Caco-2 (cell line): ENCODE measurements at regions not wholly inside any gene's neighbourhood (a gene's known extent, or its start where the extent isn't known, plus 50 kb on each side); places are given as distances from the start of the nearest gene placed in this dataset.

Source experiments
- BruUV-seq: library from RNA; stranded (reverse); fragments of 400-500 nt; replicated peaks from 2 replicates; lab custom pipeline; 2021; lab: Mats Ljungman, UMichigan
- CTCF ChIA-PET: fragments of 300-600 bp; sonication (Branson Sonifier 250); formaldehyde crosslinking; loops from one replicate; lab custom pipeline; 2022; ENCODE audit warnings: antibody characterized with exemption; lab: Charles Lee
- POLR2A ChIA-PET: fragments of 300-600 bp; sonication (Branson Sonifier 250); formaldehyde crosslinking; loops from one replicate; lab custom pipeline; 2022; ENCODE audit warnings: antibody characterized with exemption; lab: Charles Lee
- DNase-seq, 2 experiments: peaks; one replicate each; pipeline versions ENCODE4 v3.0.0 to v3.0.0-alpha.2; 2020 to 2022
- H3K27me3 ChIP-seq: replicated peaks from 2 replicates; pipeline ENCODE4 v1.6.0; 2011; ENCODE audit warnings: low read length; ENCODE audit not compliant: control insufficient read depth, insufficient read depth
- H3K36me3 ChIP-seq: 2 replicates; pipeline ENCODE4 v1.5.1; 2011; ENCODE audit warnings: low read length; ENCODE audit not compliant: control insufficient read depth, insufficient read depth
- H3K4me1 ChIP-seq: fragments of 250-450 bp; sonication (Bioruptor Pico); 2 replicates; pipeline ENCODE4 v1.5.1; 2020; ENCODE audit warnings: mild to moderate bottlenecking
- H3K4me3 ChIP-seq: 2 replicates; pipeline ENCODE4 v1.5.1; 2011; ENCODE audit warnings: low read depth, mild to moderate bottlenecking, control low read depth, low read length
- H3K9me3 ChIP-seq: fragments of 250-450 bp; sonication (Bioruptor Pico); 2 replicates; pipeline ENCODE4 v1.5.1; 2020; ENCODE audit warnings: mild to moderate bottlenecking, moderate library complexity
- H3K27ac Mint-ChIP-seq: one replicate; pipeline ENCODE4 v1.8.0; 2022; ENCODE audit warnings: mixed read lengths; ENCODE audit not compliant: unreplicated experiment
- H3K27me3 Mint-ChIP-seq: one replicate; pipeline ENCODE4 v1.8.0; 2022; ENCODE audit warnings: mixed read lengths; ENCODE audit not compliant: insufficient read depth, unreplicated experiment
- H3K36me3 Mint-ChIP-seq: one replicate; pipeline ENCODE4 v1.8.0; 2022; ENCODE audit warnings: mild to moderate bottlenecking, mixed read lengths; ENCODE audit not compliant: insufficient read depth, unreplicated experiment
- H3K4me1 Mint-ChIP-seq: one replicate; pipeline ENCODE4 v1.8.0; 2022; ENCODE audit warnings: low read depth, mixed read lengths; ENCODE audit not compliant: unreplicated experiment
- H3K4me3 Mint-ChIP-seq: one replicate; pipeline ENCODE4 v1.8.0; 2022; ENCODE audit warnings: mild to moderate bottlenecking, moderate library complexity, mixed read lengths; ENCODE audit not compliant: unreplicated experiment
- H3K9me3 Mint-ChIP-seq: one replicate; pipeline ENCODE4 v1.8.0; 2022; ENCODE audit warnings: mixed read lengths; ENCODE audit not compliant: unreplicated experiment
- intact Hi-C: fragments of 100-400 bp; cut with micrococcal nuclease; formaldehyde crosslinking; loops from one replicate; pipeline ENCODE4 v1.10.0; 2022; ENCODE audit not compliant: unreplicated experiment
- TF ChIP-seq, protein P1 (sequence below), 2 experiments: fragments of 200-600 bp in 1 of 2; IDR thresholded peaks; 1 replicate in 1 of 2; 2 replicates in 1 of 2; pipeline versions ENCODE4 v1.5.1 to v1.8.0; 2011 to 2022; ENCODE audit warnings: antibody characterized with exemption in 1 of 2, control low read depth in 1 of 2, inconsistent platforms in 1 of 2, low read depth in 1 of 2, low read length in 1 of 2, mild to moderate bottlenecking in 1 of 2, moderate library complexity in 1 of 2; ENCODE audit not compliant: insufficient read depth in 1 of 2, severe bottlenecking in 1 of 2, unreplicated experiment in 1 of 2

DNA sequence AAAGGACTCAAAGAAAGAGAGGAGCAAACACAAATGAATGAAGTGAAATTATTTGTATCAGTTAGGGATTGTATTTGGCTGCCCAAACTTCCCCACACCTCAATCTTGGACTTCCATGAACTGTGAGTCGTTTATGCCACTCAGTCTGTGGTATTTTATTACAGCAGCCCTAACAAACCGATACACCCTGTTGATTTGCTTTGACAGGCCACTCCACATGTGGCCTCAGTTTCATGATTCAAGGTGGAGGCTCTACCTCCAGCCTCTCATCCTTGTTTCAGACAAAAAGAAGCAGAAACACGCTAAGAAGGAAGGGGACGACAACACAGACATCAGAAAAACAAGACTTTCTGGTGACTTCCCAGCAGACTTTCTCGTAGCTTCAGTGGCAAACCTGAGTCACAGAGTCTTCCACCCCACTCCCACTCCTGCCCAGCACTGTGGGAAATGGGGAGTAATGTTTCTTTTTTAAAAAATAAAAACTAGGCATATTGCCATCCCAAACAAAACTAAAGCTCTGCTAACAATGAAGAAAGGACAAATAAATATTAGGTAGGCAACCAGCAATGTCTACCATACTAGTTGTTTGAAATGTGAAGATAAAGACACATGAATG is 52.2 kb upstream of the ABCA1 start:
- Histone ChIP-seq H3K4me3 (no peak overlapping the region), H3K36me3 (no peaks in the 10 kb centered on the region), H3K9me3 (no peaks in the 10 kb centered on the region), H3K4me1 (peaks cover 16% of the 10 kb centered on the region), H3K27me3 (no peaks in the 10 kb centered on the region)
- Mint-ChIP-seq H3K27me3 (no peaks in the 10 kb centered on the region), H3K9me3 (peaks cover 7% of the 10 kb centered on the region), H3K36me3 (no peaks in the 10 kb centered on the region), H3K4me3 (no peak overlapping the region), H3K27ac (no peak overlapping the region), H3K4me1 (peaks cover 30% of the 10 kb centered on the region)
- TF ChIP-seq, protein P1, sequence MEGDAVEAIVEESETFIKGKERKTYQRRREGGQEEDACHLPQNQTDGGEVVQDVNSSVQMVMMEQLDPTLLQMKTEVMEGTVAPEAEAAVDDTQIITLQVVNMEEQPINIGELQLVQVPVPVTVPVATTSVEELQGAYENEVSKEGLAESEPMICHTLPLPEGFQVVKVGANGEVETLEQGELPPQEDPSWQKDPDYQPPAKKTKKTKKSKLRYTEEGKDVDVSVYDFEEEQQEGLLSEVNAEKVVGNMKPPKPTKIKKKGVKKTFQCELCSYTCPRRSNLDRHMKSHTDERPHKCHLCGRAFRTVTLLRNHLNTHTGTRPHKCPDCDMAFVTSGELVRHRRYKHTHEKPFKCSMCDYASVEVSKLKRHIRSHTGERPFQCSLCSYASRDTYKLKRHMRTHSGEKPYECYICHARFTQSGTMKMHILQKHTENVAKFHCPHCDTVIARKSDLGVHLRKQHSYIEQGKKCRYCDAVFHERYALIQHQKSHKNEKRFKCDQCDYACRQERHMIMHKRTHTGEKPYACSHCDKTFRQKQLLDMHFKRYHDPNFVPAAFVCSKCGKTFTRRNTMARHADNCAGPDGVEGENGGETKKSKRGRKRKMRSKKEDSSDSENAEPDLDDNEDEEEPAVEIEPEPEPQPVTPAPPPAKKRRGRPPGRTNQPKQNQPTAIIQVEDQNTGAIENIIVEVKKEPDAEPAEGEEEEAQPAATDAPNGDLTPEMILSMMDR (IDR thresholded peaks at IDR 0.05; ENCODE audit: insufficient read depth in 1 of 2, low read depth in 1 of 2, low read length in 1 of 2, severe bottlenecking in 1 of 2, unreplicated experiment in 1 of 2): no peak
- BruUV-seq: no TSS peak
- ChIA-PET POLR2A (no interaction called here), CTCF (no interaction called here)
- intact Hi-C loops: no loop called here
- no peak for DNase-seq

DNA sequence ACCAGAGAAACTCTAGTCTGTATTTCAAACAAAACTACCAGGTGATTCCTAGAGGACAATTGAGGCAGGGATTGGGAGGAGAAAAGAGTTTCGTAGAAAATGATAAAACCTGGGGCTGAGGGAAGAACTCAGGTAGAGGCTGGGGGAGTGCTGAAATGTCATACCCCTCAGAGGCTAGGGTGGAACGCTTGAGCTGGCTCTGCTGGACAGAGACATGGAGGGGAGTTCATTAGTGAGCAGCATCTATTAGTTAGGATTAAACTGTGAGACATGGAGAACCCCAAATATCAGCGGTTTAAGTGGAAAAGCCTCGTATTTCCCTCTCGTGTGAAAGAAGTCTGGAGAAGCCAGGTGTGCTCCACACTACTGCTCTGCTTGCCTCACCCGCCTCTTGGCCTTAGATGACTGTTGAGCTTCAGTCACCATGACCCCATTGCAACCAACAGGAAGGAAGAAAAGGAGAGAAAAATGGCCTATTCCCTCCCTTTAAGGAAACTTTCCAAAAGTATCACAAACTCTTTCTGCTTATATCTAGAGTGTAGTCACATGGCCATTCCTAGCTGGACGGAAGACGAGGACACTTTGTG is 53.7 kb upstream of the ABCA1 start:
- BruUV-seq: no TSS peak
- Mint-ChIP-seq H3K4me1 (peaks cover 28% of the 10 kb centered on the region), H3K4me3 (no peak overlapping the region), H3K9me3 (peaks cover 4% of the 10 kb centered on the region), H3K27ac (no peak overlapping the region), H3K27me3 (no peaks in the 10 kb centered on the region), H3K36me3 (no peaks in the 10 kb centered on the region)
- CTCF ChIA-PET: interaction anchor here (0.6 kb wide), 1 partner anchor 49 kb away, joined by 3 read pairs; no protein-coding TSS in a partner anchor
- no peak overlapping the region for H3K4me3 ChIP-seq
- TF ChIP-seq, protein P1 (IDR thresholded peaks at IDR 0.05; ENCODE audit: insufficient read depth in 1 of 2, low read depth in 1 of 2, low read length in 1 of 2, severe bottlenecking in 1 of 2, unreplicated experiment in 1 of 2): no peak
- H3K27me3 ChIP-seq: no peaks in the 10 kb centered on the region
- no peaks in the 10 kb centered on the region for H3K36me3 ChIP-seq
- H3K4me1 ChIP-seq: peaks cover 16% of the 10 kb centered on the region
- H3K9me3 ChIP-seq: no peaks in the 10 kb centered on the region
- DNase-seq: no peak
- POLR2A ChIA-PET: no interaction called here
- intact Hi-C loops: no loop called here

DNA sequence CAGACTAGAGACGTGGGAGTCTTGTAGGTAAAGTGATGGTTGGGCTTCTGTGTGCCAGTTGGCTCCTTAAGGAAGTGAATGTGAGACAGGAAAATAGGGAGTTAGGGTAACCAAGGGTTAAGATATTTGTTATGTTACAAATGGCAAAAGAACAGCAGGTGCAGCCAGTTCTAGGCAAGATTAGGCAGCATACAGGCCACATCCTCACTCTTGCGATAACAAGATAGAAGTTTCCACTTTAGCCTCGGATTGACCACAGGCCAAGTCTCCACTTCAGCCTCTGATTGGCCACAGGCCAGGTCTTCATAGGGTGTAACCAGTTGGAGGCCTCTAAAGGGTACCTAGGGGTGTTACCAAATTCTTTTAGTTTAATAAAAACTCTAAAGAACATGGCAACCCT is 54.6 kb upstream of the ABCA1 start:
- Mint-ChIP-seq H3K9me3 (no peaks in the 10 kb centered on the region), H3K27ac (no peak overlapping the region), H3K4me3 (no peak overlapping the region), H3K27me3 (no peaks in the 10 kb centered on the region), H3K36me3 (no peaks in the 10 kb centered on the region), H3K4me1 (peaks cover 19% of the 10 kb centered on the region)
- Histone ChIP-seq H3K4me3 (no peak overlapping the region), H3K4me1 (peaks cover 9% of the 10 kb centered on the region; the same call in 1 of the 2 replicates), H3K9me3 (no peaks in the 10 kb centered on the region), H3K36me3 (no peaks in the 10 kb centered on the region), H3K27me3 (no peaks in the 10 kb centered on the region)
- no peak for DNase-seq
- no TSS peak for BruUV-seq
- TF ChIP-seq, protein P1 (IDR thresholded peaks at IDR 0.05; ENCODE audit: insufficient read depth in 1 of 2, low read depth in 1 of 2, low read length in 1 of 2, severe bottlenecking in 1 of 2, unreplicated experiment in 1 of 2): no peak
- ChIA-PET CTCF (interaction anchor here (0.6 kb wide), 1 partner anchor 48 kb away, joined by 3 read pairs; no protein-coding TSS in a partner anchor), POLR2A (no interaction called here)
- intact Hi-C loops: no loop called here
